ENCODE measurements at regions not wholly inside any gene's neighbourhood (a gene's known extent, or its start where the extent isn't known, plus 50 kb on each side); places are given as distances from the start of the nearest gene placed in this dataset.

GRCh38 chr2:82730811-82731210 is 1728.3 kb downstream of the SUCLG1 start:
- TF ChIP-seq RFX5 (IDR thresholded peaks at IDR 0.05; ENCODE audit: low read depth, low read length) = no peak
- no peak for TF ChIP-seq THAP7 (CRISPR knock-in tag; IDR thresholded peaks at IDR 0.05)
- TF ChIP-seq ZBTB7A (IDR thresholded peaks at IDR 0.05; ENCODE audit: borderline replicate concordance, control insufficient read depth, low read depth, low read length) = no peak
- no peak for TF ChIP-seq ZNF79 (CRISPR knock-in tag; IDR thresholded peaks at IDR 0.05; ENCODE audit: low read depth)
- no peak for TF ChIP-seq CTCF (IDR thresholded peaks at IDR 0.05 in 2 of 3, conservative IDR thresholded peaks at IDR 0.05 in 1 of 3; ENCODE audit: insufficient read depth in 2 of 3, low read depth in 1 of 3, low read length in 3 of 3)
- no peak for TF ChIP-seq ELF1 (tag; IDR thresholded peaks at IDR 0.05)
- TF ChIP-seq ZNF644 (tag; IDR thresholded peaks at IDR 0.05; ENCODE audit: low read depth) = no peak
- no peak for TF ChIP-seq SNRNP70 (optimal IDR thresholded peaks at IDR 0.05; ENCODE audit: low read depth, low read length)
- no peak for TF ChIP-seq ESRRB (CRISPR knock-in tag; IDR thresholded peaks at IDR 0.05; ENCODE audit: borderline replicate concordance)
- TF ChIP-seq JUNB (CRISPR knock-in tag; conservative IDR thresholded peaks at IDR 0.05) = no peak
- no peak for TF ChIP-seq HNRNPUL1 (IDR thresholded peaks at IDR 0.05; ENCODE audit: low read length)
- no peak for TF ChIP-seq POU5F1 (IDR thresholded peaks at IDR 0.05; ENCODE audit: borderline replicate concordance, low read depth, low read length, partially characterized antibody)
- no peak for TF ChIP-seq HMGN3 (IDR thresholded peaks at IDR 0.05; ENCODE audit: borderline replicate concordance, extremely low read depth, insufficient read length, low read depth, low read length)
